ENCODE measurements at regions not wholly inside any gene's neighbourhood (a gene's known extent, or its start where the extent isn't known, plus 50 kb on each side); places are given as distances from the start of the nearest gene placed in this dataset.

GRCh38 chr2:34254272-34254878 lies 655.3 kb upstream of the FAM98A start:
- TF ChIP-seq CTCF (IDR thresholded peaks at IDR 0.05; ENCODE audit: insufficient read depth, low read length) (no peak), POLR2AphosphoS5 (IDR thresholded peaks at IDR 0.05; ENCODE audit: low read depth) (no peak), REST (IDR thresholded peaks at IDR 0.05; ENCODE audit: insufficient replicate concordance, low read depth) (no peak)

Data from HL-60 (cell line).